ENCODE measurements at regions not wholly inside any gene's neighbourhood (a gene's known extent, or its start where the extent isn't known, plus 50 kb on each side); places are given as distances from the start of the nearest gene placed in this dataset.
"Not testable (repeated sequence)": the region's sequence is repeated elsewhere in the genome, so short reads cannot be mapped to it uniquely, and the experiment has no call there.

GRCh38 chr2:187198136-187198535, 249.9 kb downstream of the CALCRL start:
- no peak for DNase-seq

GRCh38 chr2:187194049-187194448, 254.0 kb downstream of the CALCRL start:
- DNase-seq = no peak

GRCh38 chr2:187188783-187189631, 259.0 kb downstream of the CALCRL start:
- DNase-seq = no peak

GRCh38 chr2:187187519-187187918, 260.5 kb downstream of the CALCRL start:
- no peak for DNase-seq

GRCh38 chr2:187180529-187180928, 267.5 kb downstream of the CALCRL start:
- no peak for DNase-seq

- not testable (repeated sequence) for DNase-seq
Observed at GRCh38 chr2:187178876-187179275, 269.2 kb downstream of the CALCRL start.

- no peak for DNase-seq
Observed at GRCh38 chr2:187177253-187177652, 270.8 kb downstream of the CALCRL start.

GRCh38 chr2:187174582-187174981, 273.5 kb downstream of the CALCRL start:
- DNase-seq = no peak

GRCh38 chr2:187171318-187171717, 276.7 kb downstream of the CALCRL start:
- no peak for DNase-seq

- DNase-seq = no peak
Observed at GRCh38 chr2:187169864-187170263, 278.2 kb downstream of the CALCRL start.

- DNase-seq = peak; percentile 1
Observed at GRCh38 chr2:187168720-187169713, 279.0 kb downstream of the CALCRL start.

- no peak for DNase-seq
Observed at GRCh38 chr2:187167491-187167890, 280.6 kb downstream of the CALCRL start.

GRCh38 chr2:187165936-187166610, 282.0 kb downstream of the CALCRL start:
- DNase-seq = no peak

GRCh38 chr2:187158452-187158851, 289.6 kb downstream of the CALCRL start:
- no peak for DNase-seq

GRCh38 chr2:187157046-187157445, 291.0 kb downstream of the CALCRL start:
- DNase-seq = no peak

GRCh38 chr2:187155476-187155875, 292.6 kb downstream of the CALCRL start:
- no peak for DNase-seq

GRCh38 chr2:187150670-187151069, 297.4 kb downstream of the CALCRL start:
- no peak for DNase-seq

- no peak for DNase-seq
Observed at GRCh38 chr2:187148059-187148714, 299.2 kb upstream of the ZSWIM2 start.

- no peak for DNase-seq
Observed at GRCh38 chr2:187143537-187143936, 294.6 kb upstream of the ZSWIM2 start.

- no peak for DNase-seq
Observed at GRCh38 chr2:187139469-187139868, 290.5 kb upstream of the ZSWIM2 start.

- DNase-seq = no peak
Observed at GRCh38 chr2:187138265-187138664, 289.3 kb upstream of the ZSWIM2 start.

- no peak for DNase-seq
Observed at GRCh38 chr2:187136646-187137045, 287.7 kb upstream of the ZSWIM2 start.

- DNase-seq = no peak
Observed at GRCh38 chr2:187134306-187134705, 285.3 kb upstream of the ZSWIM2 start.
